Islet precursor cell (in vitro differentiated cells): ENCODE measurements at regions not wholly inside any gene's neighbourhood (a gene's known extent, or its start where the extent isn't known, plus 50 kb on each side); places are given as distances from the start of the nearest gene placed in this dataset.

Source experiments
- DNase-seq: peaks from one replicate; pipeline ENCODE4 v3.0.0-alpha.2; 2018

DNA sequence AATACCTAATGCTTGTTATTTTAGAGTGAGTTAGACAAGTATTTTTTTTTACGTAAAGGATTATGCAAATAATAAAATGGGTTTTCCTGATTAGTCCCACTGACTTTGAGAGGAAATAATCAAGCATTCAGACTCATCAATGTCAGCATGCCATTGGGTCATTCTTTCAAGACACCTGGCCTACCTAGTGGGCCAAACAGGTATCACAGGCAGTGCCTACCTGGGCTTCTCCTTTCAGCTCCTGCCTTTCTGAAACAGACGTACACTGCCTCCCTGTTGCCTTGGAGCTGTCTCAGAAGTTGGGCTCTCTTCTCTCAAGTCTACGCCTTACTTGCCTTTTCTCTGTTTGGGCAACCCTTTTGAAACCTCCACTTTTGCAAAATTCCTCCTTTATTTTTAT lies 545.6 kb downstream of the SNAPC1 start:
- DNase-seq, result no peak

GRCh38 chr14:62308316-62308715 lies 546.1 kb downstream of the SNAPC1 start:
- no peak for DNase-seq

GRCh38 chr14:62308891-62309290 lies 546.7 kb downstream of the SNAPC1 start:
- DNase-seq, result no peak

- DNase-seq, result no peak
Observed at GRCh38 chr14:62313212-62313611, 551.0 kb downstream of the SNAPC1 start.

DNA sequence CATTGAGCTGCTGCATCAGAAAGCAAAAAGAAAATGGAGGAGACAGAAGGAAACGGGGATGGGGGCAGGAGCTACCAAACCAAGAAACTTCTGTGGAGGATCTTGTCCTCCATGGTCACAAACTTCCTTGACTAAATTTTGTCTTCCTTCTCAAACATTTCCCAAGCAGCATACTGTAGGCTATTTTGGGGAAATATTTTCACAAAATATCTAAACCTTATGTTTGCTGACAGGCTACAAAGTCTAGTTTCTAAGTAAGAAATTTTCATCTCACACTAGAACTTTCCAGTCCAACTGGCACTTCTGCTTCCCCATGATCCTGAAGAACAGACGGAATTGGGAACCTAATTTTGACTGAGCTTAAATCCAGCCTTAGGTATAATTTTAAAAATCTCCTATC lies 552.0 kb downstream of the SNAPC1 start:
- DNase-seq, result no peak

DNA sequence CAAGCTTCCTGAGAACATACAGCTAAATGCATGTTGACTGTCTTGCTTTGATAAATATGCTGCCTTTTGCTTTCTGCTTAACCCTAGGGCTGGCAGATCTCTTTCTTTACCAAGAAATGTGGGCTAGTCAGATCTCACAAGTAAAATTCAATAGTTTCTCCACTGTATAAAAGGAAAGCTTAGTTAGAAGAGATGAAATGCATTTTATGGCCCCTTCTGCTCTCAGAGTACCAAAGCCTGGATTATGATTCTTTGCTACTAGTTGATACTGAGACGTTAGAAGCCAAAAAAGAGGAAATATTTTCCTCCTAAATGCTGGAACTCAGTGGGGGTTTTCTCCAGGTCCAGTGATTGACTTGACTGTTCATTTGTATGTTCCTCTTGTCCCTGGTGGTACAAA lies 552.7 kb downstream of the SNAPC1 start:
- DNase-seq, result no peak

DNA sequence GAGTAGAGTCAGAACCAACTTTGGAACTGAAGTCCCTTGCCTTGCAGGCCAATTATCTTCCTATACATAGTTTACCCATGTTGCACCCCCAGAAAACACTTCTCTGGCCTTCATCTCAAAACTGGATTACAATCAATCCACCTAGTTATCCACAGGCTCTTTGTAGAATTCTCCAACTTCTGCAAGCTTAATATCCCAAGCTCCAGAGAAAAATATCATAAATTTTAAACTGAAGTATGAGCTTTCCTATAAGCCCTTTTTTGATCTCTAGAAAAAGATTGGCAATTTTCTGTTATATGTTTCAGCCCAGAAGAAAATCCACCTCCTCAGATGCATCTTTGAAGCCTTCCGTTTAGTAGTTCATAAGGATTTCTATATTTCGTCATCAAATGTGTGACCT lies 553.4 kb downstream of the SNAPC1 start:
- no peak for DNase-seq

DNA sequence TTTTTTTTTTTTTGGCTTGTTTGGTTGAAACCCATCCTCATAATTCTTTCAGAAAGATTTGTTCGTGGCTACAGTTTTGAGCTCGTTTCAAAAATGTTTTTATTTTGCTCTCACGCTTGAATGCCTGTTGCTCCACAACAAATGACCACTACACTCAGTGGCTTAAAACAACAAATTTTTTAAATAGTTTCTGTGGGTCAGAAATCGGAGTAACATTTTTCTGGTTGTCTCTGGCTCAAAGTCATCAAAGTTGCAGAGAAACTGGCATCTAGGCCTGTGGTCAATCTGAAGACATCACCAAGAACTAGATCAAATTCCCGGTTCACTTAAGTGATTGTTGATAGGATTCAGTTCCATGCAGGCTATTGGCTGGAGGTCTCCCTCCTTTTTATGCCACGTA lies 560.0 kb downstream of the SNAPC1 start:
- DNase-seq, result no peak

GRCh38 chr14:62329427-62329826 lies 567.2 kb downstream of the SNAPC1 start:
- no peak for DNase-seq

DNA sequence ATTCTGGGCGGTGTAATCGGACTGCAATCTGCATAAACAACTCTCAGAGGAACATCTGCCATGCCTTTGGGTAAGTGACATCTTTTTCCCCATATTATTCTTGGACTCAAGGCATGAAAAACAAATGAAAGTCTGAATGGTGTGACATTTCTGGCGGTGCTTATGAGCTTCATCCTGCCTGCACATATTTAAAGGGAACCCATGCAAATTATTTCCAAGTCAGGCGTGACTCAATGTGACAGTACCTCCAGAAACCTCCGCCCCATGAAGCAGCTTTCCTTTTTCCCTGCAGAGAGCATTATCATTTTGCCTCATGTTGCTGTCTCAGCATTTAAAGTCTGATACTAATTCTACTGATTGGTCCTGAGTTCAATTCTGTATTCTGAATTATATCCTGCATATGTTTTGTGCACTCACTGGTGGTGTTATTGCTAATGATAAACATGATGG lies 585.4 kb downstream of the SNAPC1 start:
- no peak for DNase-seq

DNA sequence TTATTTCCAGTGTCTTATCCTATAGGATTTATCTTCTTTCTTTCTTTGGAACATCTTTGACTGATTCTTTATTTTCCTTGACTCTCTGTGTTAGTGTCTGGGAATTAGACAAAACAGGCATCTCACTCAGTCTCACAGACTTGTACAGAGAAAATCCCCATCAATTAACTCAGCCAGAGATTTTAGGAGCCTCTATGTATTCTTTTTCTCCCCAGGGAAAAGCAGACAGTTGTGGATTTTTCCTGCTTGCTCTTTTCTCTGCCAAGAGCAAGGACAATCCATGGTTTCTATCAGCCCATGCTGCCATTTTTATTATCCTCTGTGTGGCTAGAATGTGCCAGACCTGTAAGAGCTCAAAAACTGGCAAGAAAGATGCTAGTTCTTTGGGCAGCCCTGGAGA lies 595.1 kb downstream of the SNAPC1 start:
- no peak for DNase-seq

- DNase-seq, result no peak
Observed at GRCh38 chr14:62364161-62364560, 601.9 kb downstream of the SNAPC1 start.

GRCh38 chr14:62364800-62365280 lies 602.6 kb downstream of the SNAPC1 start:
- no peak for DNase-seq

DNA sequence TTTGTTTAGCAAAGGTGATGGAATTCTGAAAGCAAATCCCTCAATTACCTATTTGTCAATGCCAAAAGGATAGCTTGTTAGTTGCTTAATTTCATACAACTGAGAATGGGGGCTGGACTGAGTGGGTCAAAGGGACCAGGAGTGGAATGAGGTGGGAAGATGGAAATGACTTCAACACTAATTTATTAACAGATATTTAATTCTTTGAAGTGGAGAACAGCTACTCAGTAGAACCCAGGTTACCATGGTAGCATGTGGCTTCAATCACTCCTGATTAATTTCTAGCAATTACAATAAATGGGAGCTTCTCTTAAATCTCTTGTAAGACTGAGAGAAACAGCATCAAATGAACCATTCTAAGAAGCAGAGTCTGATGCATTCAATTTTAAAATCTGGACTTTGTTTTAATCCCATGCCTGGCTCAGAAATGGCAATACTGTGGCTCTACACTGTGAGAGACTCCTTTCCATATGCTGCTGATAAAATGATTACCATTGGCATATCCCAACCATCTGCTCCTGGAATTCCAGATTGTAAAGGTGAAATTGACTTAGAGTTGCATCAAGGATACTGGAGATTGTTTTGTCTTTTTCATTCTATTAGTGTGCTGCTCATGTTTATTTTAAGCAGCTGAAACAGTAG lies 607.8 kb downstream of the SNAPC1 start:
- DNase-seq, result no peak

GRCh38 chr14:62373944-62374343 lies 611.7 kb downstream of the SNAPC1 start:
- DNase-seq, result no peak

- no peak for DNase-seq
Observed at GRCh38 chr14:62378057-62378456, 615.8 kb downstream of the SNAPC1 start.

- DNase-seq, result no peak
Observed at GRCh38 chr14:62381311-62382070, 619.3 kb downstream of the SNAPC1 start.

GRCh38 chr14:62409169-62409568 lies 636.1 kb downstream of the KCNH5 start:
- DNase-seq, result no peak

- DNase-seq, result no peak
Observed at GRCh38 chr14:62409626-62410300, 635.5 kb downstream of the KCNH5 start.

- DNase-seq, result no peak
Observed at GRCh38 chr14:62420847-62421246, 624.4 kb downstream of the KCNH5 start.

DNA sequence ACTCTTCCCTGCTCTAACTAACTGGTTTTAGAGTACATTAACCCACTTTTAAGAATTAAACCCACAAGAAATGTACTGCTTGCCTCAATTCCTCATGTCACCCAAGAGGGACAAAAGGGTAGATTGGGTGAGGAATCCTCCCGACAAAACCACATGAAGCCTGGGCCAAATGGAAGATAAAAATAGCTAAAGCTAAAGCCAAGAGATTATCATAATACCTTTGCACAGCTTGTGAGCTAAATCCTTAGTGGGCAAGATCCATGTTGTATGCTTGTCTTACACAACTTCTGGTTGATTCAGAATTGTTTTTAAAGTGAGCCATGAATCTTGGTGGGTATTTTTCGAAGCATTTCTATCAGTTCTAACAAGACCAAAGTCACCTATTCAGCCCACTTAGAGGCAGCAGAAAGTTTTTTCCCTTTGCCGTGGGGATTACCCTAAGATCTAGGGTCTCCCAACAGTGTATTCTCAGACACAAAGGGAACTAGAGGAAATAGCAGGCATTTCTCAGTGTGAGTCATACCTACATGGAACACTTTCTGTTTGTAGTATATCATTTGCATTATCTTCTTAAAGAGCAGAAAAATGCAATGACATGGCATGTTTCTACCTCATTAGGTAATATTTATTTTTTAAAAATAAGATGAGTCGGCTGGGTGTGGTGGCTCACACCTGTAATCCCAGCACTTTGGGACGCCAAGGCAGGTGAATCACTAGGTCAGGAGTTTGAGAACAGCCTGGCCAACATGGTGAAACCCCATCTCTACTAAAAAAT lies 616.6 kb downstream of the KCNH5 start:
- no peak for DNase-seq

DNA sequence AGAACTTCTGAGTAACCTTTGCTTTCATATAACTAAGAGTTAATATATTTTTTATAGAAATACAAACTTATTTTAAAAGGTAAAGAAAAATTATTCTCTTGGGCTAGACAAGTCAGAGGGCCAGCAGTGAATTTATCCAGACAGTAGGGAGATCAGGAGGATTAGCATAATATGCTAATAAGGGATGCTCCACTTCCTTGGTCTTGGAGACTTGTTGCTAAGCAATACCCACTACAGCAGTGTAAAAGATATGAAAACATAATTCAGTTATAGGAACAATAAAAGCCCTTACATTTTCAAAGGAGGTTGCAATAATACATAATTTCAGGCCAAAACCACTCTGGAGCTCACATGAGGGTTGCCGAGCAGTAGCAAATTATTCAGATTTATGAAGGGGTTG lies 615.6 kb downstream of the KCNH5 start:
- no peak for DNase-seq

DNA sequence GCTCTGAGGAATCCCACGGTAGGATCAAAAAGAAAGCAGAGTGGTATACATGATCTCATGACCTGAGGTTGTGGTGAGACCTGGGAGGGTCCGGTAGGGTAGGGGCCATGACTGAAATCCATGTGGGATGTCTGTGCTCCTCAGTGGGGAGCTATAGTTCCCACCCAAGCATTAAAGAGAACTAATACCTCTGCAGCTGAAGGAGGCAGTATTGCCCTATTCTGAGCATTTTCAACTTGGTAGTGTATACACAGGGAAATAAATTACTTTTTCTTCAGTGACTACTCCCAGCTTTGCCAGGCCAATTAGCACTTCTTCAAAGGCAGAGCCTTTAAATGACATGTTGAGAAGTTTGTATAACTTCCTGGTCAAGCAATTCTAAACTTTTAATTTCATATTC lies 613.8 kb downstream of the KCNH5 start:
- no peak for DNase-seq
